Sciatic nerve (tissue), 2 donors: ENCODE measurements at regions not wholly inside any gene's neighbourhood (a gene's known extent, or its start where the extent isn't known, plus 50 kb on each side); places are given as distances from the start of the nearest gene placed in this dataset.
A peak's percentile ranks its signal among the peaks of the same experiment; 100 is the strongest.

Source experiments
- ATAC-seq: fragments of 200-7000 bp; cut with Tn5 transposase; one replicate; pipeline ENCODE4 v1.9.1; 2020; ENCODE audit warnings: mild to moderate bottlenecking, moderate library complexity
- DNase-seq: peaks from one replicate; pipeline ENCODE4 v3.0.0-alpha.2; 2020; ENCODE audit warnings: low spot score
- intact Hi-C: fragments of 100-400 bp; cut with DNase I; formaldehyde crosslinking; loops from one replicate; pipeline ENCODE4 v1.14.2; 2022
- donor health status: DM: no; HTN: no; CAD: no.
- donor health status: DM: no; HTN: no; CAD: no.

GRCh38 chr15:97866959-97867358 is 93.5 kb upstream of the ARRDC4 start:
- no peak for DNase-seq
- no peak for ATAC-seq
- intact Hi-C loops = no loop called here

- ATAC-seq = no peak
- intact Hi-C loops = no loop called here
- no peak for DNase-seq
These were observed 92.6 kb upstream of the ARRDC4 start for GRCh38 chr15:97867870-97868269.

- DNase-seq = no peak
- intact Hi-C loops = no loop called here
- ATAC-seq = no peak
These were observed 91.5 kb upstream of the ARRDC4 start for GRCh38 chr15:97868981-97869380.

- intact Hi-C loops = no loop called here
- no peak for DNase-seq
- ATAC-seq = no peak
These were observed 89.7 kb upstream of the ARRDC4 start for GRCh38 chr15:97870771-97871170.

- no peak for DNase-seq
- no peak for ATAC-seq
- intact Hi-C loops = no loop called here
These were observed 86.4 kb upstream of the ARRDC4 start for GRCh38 chr15:97874139-97874538.

- DNase-seq = no peak
- no peak for ATAC-seq
- intact Hi-C loops = no loop called here
These were observed 85.4 kb upstream of the ARRDC4 start for GRCh38 chr15:97875025-97875512.

- intact Hi-C loops = no loop called here
- peak; percentile 22 for ATAC-seq
These were observed 84.8 kb upstream of the ARRDC4 start for GRCh38 chr15:97875513-97876280.

GRCh38 chr15:97876281-97876675 is 84.2 kb upstream of the ARRDC4 start:
- ATAC-seq (no peak), DNase-seq (no peak)
- intact Hi-C loops = no loop called here

More at GRCh38 chr15:97875513-97876280, 84.8 kb upstream of the ARRDC4 start:
- no peak for DNase-seq

- intact Hi-C loops = no loop called here
- ATAC-seq = no peak
- DNase-seq = no peak
These were observed 79.0 kb upstream of the ARRDC4 start for GRCh38 chr15:97881346-97881965.

GRCh38 chr15:97884513-97885131 is 75.9 kb upstream of the ARRDC4 start:
- ATAC-seq (no peak), DNase-seq (no peak)
- intact Hi-C loops = no loop called here

GRCh38 chr15:97890307-97890706 is 70.2 kb upstream of the ARRDC4 start:
- intact Hi-C loops = no loop called here
- ATAC-seq (no peak), DNase-seq (no peak)

- DNase-seq (no peak), ATAC-seq (no peak)
- intact Hi-C loops = no loop called here
These were observed 68.2 kb upstream of the ARRDC4 start for GRCh38 chr15:97892167-97892938.

GRCh38 chr15:97893967-97894366 is 66.5 kb upstream of the ARRDC4 start:
- ATAC-seq (no peak), DNase-seq (no peak)
- intact Hi-C loops = no loop called here

- intact Hi-C loops = loop anchor here (5.0 kb wide), 1 partner anchor 182 kb away; no protein-coding TSS in a partner anchor
- ATAC-seq (no peak), DNase-seq (no peak)
These were observed 60.5 kb upstream of the ARRDC4 start for GRCh38 chr15:97899981-97900380.

GRCh38 chr15:97902140-97902780 is 58.2 kb upstream of the ARRDC4 start:
- intact Hi-C loops = loop anchor here (5.0 kb wide), 1 partner anchor 180 kb away; no protein-coding TSS in a partner anchor
- ATAC-seq (no peak), DNase-seq (no peak)

- DNase-seq (no peak), ATAC-seq (no peak)
- intact Hi-C loops = loop anchor here (5.0 kb wide), 1 partner anchor 179 kb away; no protein-coding TSS in a partner anchor
These were observed 56.9 kb upstream of the ARRDC4 start for GRCh38 chr15:97903560-97903959.

GRCh38 chr15:97903971-97904572 is 56.4 kb upstream of the ARRDC4 start:
- peak; percentile 96 for ATAC-seq
- peak; percentile 88 for DNase-seq
- intact Hi-C loops = loop anchor here (5.0 kb wide), 1 partner anchor 178 kb away; no protein-coding TSS in a partner anchor

- ATAC-seq (peak; percentile 87), DNase-seq (peak; percentile 80)
- intact Hi-C loops = no loop called here
These were observed 51.1 kb upstream of the ARRDC4 start for GRCh38 chr15:97909291-97909891.
